ENCODE measurements at regions not wholly inside any gene's neighbourhood (a gene's known extent, or its start where the extent isn't known, plus 50 kb on each side); places are given as distances from the start of the nearest gene placed in this dataset.
"Not testable (repeated sequence)": the region's sequence is repeated elsewhere in the genome, so short reads cannot be mapped to it uniquely, and the experiment has no call there.

- DNase-seq = no peak
Measured at GRCh38 chr12:86730233-86730632, 474.0 kb upstream of the MGAT4C start.

- no peak for DNase-seq
Measured at GRCh38 chr12:86729739-86730138, 473.5 kb upstream of the MGAT4C start.

GRCh38 chr12:86727160-86727559, 471.0 kb upstream of the MGAT4C start:
- DNase-seq = no peak

GRCh38 chr12:86724716-86725115, 468.5 kb upstream of the MGAT4C start:
- DNase-seq = no peak

- DNase-seq = no peak
Measured at GRCh38 chr12:86723326-86723725, 467.1 kb upstream of the MGAT4C start.

GRCh38 chr12:86721713-86722397, 465.7 kb upstream of the MGAT4C start:
- DNase-seq = no peak

GRCh38 chr12:86719381-86719780, 463.2 kb upstream of the MGAT4C start:
- no peak for DNase-seq

GRCh38 chr12:86713121-86713520, 456.9 kb upstream of the MGAT4C start:
- DNase-seq = no peak

- peak; percentile 87 to 96 for DNase-seq
Measured at GRCh38 chr12:86712425-86712843, 456.2 kb upstream of the MGAT4C start.

- peak in 1 of 2 experiments; percentile 17 for DNase-seq
Measured at GRCh38 chr12:86711731-86712130, 455.5 kb upstream of the MGAT4C start.

- no peak for DNase-seq
Measured at GRCh38 chr12:86710109-86710508, 453.9 kb upstream of the MGAT4C start.

GRCh38 chr12:86709017-86709416, 452.8 kb upstream of the MGAT4C start:
- DNase-seq = not testable (repeated sequence)

- DNase-seq = no peak
Measured at GRCh38 chr12:86698641-86698980, 442.4 kb upstream of the MGAT4C start.

- no peak for DNase-seq
Measured at GRCh38 chr12:86697916-86698640, 441.9 kb upstream of the MGAT4C start.

- no peak for DNase-seq
Measured at GRCh38 chr12:86683568-86684304, 427.5 kb upstream of the MGAT4C start.

- no peak for DNase-seq
Measured at GRCh38 chr12:86681060-86681459, 424.9 kb upstream of the MGAT4C start.

GRCh38 chr12:86675197-86675596, 419.0 kb upstream of the MGAT4C start:
- no peak for DNase-seq

GRCh38 chr12:86670986-86671385, 414.8 kb upstream of the MGAT4C start:
- DNase-seq = no peak

GRCh38 chr12:86669010-86669409, 412.8 kb upstream of the MGAT4C start:
- DNase-seq = no peak

- DNase-seq = no peak
Measured at GRCh38 chr12:86666316-86666715, 410.1 kb upstream of the MGAT4C start.

- no peak for DNase-seq
Measured at GRCh38 chr12:86663716-86664115, 407.5 kb upstream of the MGAT4C start.

- no peak for DNase-seq
Measured at GRCh38 chr12:86663173-86663572, 407.0 kb upstream of the MGAT4C start.

- DNase-seq = no peak
Measured at GRCh38 chr12:86662464-86662863, 406.3 kb upstream of the MGAT4C start.
